MCF 10A (cell line): ENCODE measurements at regions not wholly inside any gene's neighbourhood (a gene's known extent, or its start where the extent isn't known, plus 50 kb on each side); places are given as distances from the start of the nearest gene placed in this dataset.

Source experiments
- BruUV-seq: library from RNA; stranded (reverse); fragments of 400-500 nt; replicated peaks from 2 replicates; lab custom pipeline; 2021; lab: Mats Ljungman, UMichigan
- CTCF ChIA-PET: fragments of 300-600 bp; sonication (Branson Sonifier 250); formaldehyde crosslinking; extraction: SDS; loops from one replicate; lab custom pipeline; 2021; ENCODE audit warnings: antibody characterized with exemption, inconsistent platforms; lab: Yijun Ruan, JAX
- POLR2A ChIA-PET: fragments of 300-600, 350-650 bp; sonication (Branson Sonifier 250); formaldehyde crosslinking; extraction: SDS; loops from one replicate; lab custom pipeline; 2020; ENCODE audit warnings: antibody characterized with exemption, inconsistent platforms; lab: Yijun Ruan, JAX
- DNase-seq: peaks from one replicate; pipeline ENCODE4 v3.0.0-alpha.2; 2018; ENCODE audit not compliant: unreplicated experiment
- H3K27ac Mint-ChIP-seq: one replicate; pipeline ENCODE4 v1.8.0; 2022; ENCODE audit warnings: mild to moderate bottlenecking, low read depth, mixed read lengths; ENCODE audit not compliant: unreplicated experiment
- H3K27me3 Mint-ChIP-seq: one replicate; pipeline ENCODE4 v1.8.0; 2022; ENCODE audit warnings: mixed read lengths; ENCODE audit not compliant: insufficient read depth, unreplicated experiment
- H3K36me3 Mint-ChIP-seq: one replicate; pipeline ENCODE4 v1.8.0; 2022; ENCODE audit warnings: mild to moderate bottlenecking, moderate library complexity, mixed read lengths; ENCODE audit not compliant: insufficient read depth, unreplicated experiment
- H3K4me1 Mint-ChIP-seq: one replicate; pipeline ENCODE4 v1.8.0; 2022; ENCODE audit warnings: mixed read lengths; ENCODE audit not compliant: insufficient read depth, unreplicated experiment
- H3K4me3 Mint-ChIP-seq: one replicate; pipeline ENCODE4 v1.8.0; 2022; ENCODE audit warnings: mild to moderate bottlenecking, moderate library complexity, mixed read lengths; ENCODE audit not compliant: unreplicated experiment
- H3K9me3 Mint-ChIP-seq: one replicate; pipeline ENCODE4 v1.8.0; 2022; ENCODE audit warnings: mixed read lengths; ENCODE audit not compliant: unreplicated experiment
- intact Hi-C: fragments of 100-400 bp; cut with micrococcal nuclease; formaldehyde crosslinking; loops from 2 replicates; pipeline ENCODE4 v1.14.1; 2022
- TF ChIP-seq, protein P1 (sequence below): fragments of 200-600 bp; IDR thresholded peaks from one replicate; pipeline ENCODE4 v1.8.0; 2022; ENCODE audit warnings: antibody characterized with exemption, mild to moderate bottlenecking; ENCODE audit not compliant: unreplicated experiment

DNA sequence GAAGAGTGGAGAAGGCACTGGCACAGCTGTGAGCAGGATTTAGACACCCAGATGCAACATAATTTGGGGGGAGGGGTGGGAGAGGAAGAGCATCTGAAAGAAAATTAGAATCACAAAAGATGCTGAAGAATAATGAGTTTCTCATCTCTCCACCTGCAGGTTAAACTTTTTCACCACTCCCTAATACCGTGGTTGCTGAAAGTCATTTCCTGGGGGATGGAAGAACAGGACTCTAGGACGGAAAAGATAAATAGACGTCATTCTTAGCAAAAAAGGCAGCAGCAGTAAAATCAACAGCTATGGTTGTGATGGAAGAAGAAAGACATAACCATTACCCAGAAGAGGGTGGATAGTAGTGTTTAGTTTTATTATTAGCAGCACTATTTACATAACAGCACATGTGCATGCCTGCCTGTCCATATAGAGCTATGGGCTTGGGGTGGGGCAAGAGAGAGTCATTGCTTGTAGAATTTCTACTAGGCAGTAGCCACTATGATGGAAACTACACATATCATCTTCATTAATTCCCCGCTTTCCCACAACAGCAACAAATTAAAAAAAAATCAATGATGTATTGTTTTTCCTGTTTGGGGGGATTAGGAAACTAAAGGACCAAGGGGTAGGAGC, 212.2 kb downstream of the TRIB2 start:
- intact Hi-C loops = no loop called here
- CTCF ChIA-PET = interaction anchor here (0.7 to 6.5 kb wide), 8 partner anchors 9 to 1099 kb away, joined by 3 to 77 read pairs (median 6); partner anchors contain the start of gene TRIB2
- Mint-ChIP-seq H3K36me3 (no peaks in the 10 kb centered on the region), H3K27me3 (no peaks in the 10 kb centered on the region), H3K4me1 (peaks cover 14% of the 10 kb centered on the region), H3K9me3 (no peaks in the 10 kb centered on the region), H3K4me3 (no peak overlapping the region), H3K27ac (no peak overlapping the region)
- TF ChIP-seq, protein P1, sequence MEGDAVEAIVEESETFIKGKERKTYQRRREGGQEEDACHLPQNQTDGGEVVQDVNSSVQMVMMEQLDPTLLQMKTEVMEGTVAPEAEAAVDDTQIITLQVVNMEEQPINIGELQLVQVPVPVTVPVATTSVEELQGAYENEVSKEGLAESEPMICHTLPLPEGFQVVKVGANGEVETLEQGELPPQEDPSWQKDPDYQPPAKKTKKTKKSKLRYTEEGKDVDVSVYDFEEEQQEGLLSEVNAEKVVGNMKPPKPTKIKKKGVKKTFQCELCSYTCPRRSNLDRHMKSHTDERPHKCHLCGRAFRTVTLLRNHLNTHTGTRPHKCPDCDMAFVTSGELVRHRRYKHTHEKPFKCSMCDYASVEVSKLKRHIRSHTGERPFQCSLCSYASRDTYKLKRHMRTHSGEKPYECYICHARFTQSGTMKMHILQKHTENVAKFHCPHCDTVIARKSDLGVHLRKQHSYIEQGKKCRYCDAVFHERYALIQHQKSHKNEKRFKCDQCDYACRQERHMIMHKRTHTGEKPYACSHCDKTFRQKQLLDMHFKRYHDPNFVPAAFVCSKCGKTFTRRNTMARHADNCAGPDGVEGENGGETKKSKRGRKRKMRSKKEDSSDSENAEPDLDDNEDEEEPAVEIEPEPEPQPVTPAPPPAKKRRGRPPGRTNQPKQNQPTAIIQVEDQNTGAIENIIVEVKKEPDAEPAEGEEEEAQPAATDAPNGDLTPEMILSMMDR = no peak
- no TSS peak for BruUV-seq
- no peak for DNase-seq
- POLR2A ChIA-PET = interaction anchor here (1.3 kb wide), 1 partner anchor 1099 kb away, joined by 7 read pairs; no protein-coding TSS in a partner anchor

DNA sequence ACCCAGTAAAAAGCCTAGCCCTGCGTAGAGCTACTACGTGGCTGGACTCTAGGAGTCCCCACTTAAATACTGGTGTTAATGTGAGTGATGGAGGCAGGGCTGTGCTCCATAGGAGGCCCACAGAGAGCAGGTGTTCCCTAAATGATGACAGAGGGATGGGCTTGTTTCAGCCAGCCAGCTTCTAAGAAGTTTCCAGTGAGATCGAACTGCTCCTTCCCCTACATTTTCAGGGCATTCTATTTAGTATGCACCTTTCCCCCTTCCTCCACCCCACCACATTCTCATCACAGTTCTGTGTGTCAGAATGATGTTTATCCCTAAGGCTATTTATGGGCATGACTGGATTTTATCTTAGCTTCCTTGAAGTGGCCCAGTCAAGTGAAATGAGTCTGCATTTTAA, 213.0 kb downstream of the TRIB2 start:
- intact Hi-C loops = loop anchor here (5.0 kb wide), 1 partner anchor 112 kb away; no protein-coding TSS in a partner anchor
- ChIA-PET CTCF (interaction anchor here (0.6 to 6.5 kb wide), 21 partner anchors 9 to 1242 kb away, joined by 3 to 77 read pairs (median 5); partner anchors contain the start of gene TRIB2), POLR2A (interaction anchor here (0.7 kb wide), 1 partner anchor 1100 kb away, joined by 3 read pairs; no protein-coding TSS in a partner anchor)
- Mint-ChIP-seq H3K9me3 (no peaks in the 10 kb centered on the region), H3K4me3 (no peak overlapping the region), H3K27ac (no peak overlapping the region), H3K27me3 (no peaks in the 10 kb centered on the region), H3K4me1 (peaks cover 19% of the 10 kb centered on the region), H3K36me3 (no peaks in the 10 kb centered on the region)
- TF ChIP-seq, protein P1 = no peak
- BruUV-seq = no TSS peak
- DNase-seq = no peak

DNA sequence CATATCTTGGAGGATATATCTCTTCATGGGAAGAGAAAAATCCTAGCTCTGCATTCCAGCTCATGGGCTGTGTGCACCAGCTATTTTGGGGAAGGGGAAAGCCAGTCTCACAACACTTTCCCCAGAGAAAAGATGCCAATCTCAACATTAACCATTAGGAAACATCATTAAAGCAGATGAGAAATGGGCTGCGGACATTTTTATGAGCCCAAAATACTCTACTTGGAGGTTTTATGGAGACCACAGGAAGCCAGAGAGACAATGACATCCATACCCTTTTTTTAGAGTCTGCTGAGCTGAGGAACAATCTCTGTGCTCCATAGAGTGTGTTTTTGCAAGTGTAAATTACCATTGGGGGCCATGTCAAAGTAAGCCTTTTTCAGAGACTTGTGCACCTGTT, 213.7 kb downstream of the TRIB2 start:
- intact Hi-C loops = loop anchor here (5.0 kb wide), 1 partner anchor 113 kb away; no protein-coding TSS in a partner anchor
- no peak for DNase-seq
- TF ChIP-seq, protein P1 = no peak
- Mint-ChIP-seq H3K27me3 (no peaks in the 10 kb centered on the region), H3K9me3 (no peaks in the 10 kb centered on the region), H3K4me1 (peaks cover 19% of the 10 kb centered on the region), H3K4me3 (no peak overlapping the region), H3K36me3 (no peaks in the 10 kb centered on the region), H3K27ac (no peak overlapping the region)
- ChIA-PET POLR2A (interaction anchor here (0.9 to 1.4 kb wide), 4 partner anchors 9 to 1101 kb away, joined by 3 to 6 read pairs (median 4); no protein-coding TSS in a partner anchor), CTCF (interaction anchor here (0.5 to 6.5 kb wide), 41 partner anchors 10 to 1242 kb away, joined by 3 to 77 read pairs (median 4); partner anchors contain the start of gene TRIB2)
- no TSS peak for BruUV-seq

DNA sequence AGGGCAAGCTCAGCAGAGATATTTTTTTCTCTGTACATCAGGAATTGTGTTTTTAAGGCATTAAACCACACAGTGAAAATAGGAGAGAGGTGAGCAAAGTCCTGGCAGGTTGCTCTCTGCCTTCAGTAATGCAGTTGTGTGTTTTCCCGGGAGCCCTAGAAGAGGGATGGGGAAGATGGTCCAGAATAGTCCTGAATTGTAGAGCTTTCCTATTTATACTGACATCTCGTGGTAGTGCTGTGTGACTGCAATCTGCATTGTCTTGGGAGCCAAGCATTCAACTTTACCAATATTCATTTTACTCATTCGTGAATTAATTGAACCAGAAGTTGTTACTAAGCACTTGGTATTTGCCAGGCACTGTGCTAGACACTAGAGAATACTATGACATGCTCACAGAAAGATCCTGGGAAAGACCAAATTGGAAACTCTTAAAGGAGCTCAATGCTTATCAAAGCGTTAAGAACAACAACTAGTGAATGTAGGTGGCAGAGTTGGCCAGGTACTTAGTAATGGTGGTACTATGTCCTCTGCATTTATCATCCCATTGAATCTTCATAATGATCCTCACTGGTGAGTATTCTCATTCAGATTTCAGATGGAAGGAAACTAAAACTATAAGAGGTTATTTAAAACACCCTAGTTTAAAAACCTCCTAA, 214.6 kb downstream of the TRIB2 start:
- H3K27me3 Mint-ChIP-seq = no peaks in the 10 kb centered on the region
- no peaks in the 10 kb centered on the region for H3K9me3 Mint-ChIP-seq
- no peaks in the 10 kb centered on the region for H3K36me3 Mint-ChIP-seq
- BruUV-seq = no TSS peak
- peaks cover 19% of the 10 kb centered on the region for H3K4me1 Mint-ChIP-seq
- ChIA-PET POLR2A (interaction anchor here (0.6 to 1.6 kb wide), 8 partner anchors 10 to 1103 kb away, joined by 3 to 7 read pairs (median 4); partner anchors contain the start of gene TRIB2), CTCF (interaction anchor here (0.5 to 6.5 kb wide), 56 partner anchors 9 to 1126 kb away, joined by 3 to 77 read pairs (median 4); partner anchors contain the start of gene TRIB2)
- intact Hi-C loops = loop anchor here (1.0 to 5.0 kb wide), 7 partner anchors 76 to 1101 kb away; no protein-coding TSS in a partner anchor
- no peak overlapping the region for H3K4me3 Mint-ChIP-seq
- H3K27ac Mint-ChIP-seq = no peak overlapping the region
- DNase-seq = peak; percentile 56
- TF ChIP-seq, protein P1 = peak; percentile 87
